Osteocyte (in vitro differentiated cells): ENCODE measurements at regions not wholly inside any gene's neighbourhood (a gene's known extent, or its start where the extent isn't known, plus 50 kb on each side); places are given as distances from the start of the nearest gene placed in this dataset.
"Not testable (repeated sequence)": the region's sequence is repeated elsewhere in the genome, so short reads cannot be mapped to it uniquely, and the experiment has no call there.

Experiments
- DNase-seq: peaks from one replicate; pipeline ENCODE4 v3.0.0; 2021; ENCODE audit warnings: mixed read lengths; ENCODE audit not compliant: unreplicated experiment; ENCODE audit errors: extremely low spot score
- H3K27ac Mint-ChIP-seq: one replicate; pipeline ENCODE4 v1.8.0; 2021; ENCODE audit warnings: mild to moderate bottlenecking, mixed read lengths; ENCODE audit not compliant: unreplicated experiment
- H3K27me3 Mint-ChIP-seq: one replicate; pipeline ENCODE4 v1.8.0; 2021; ENCODE audit warnings: mixed read lengths; ENCODE audit not compliant: unreplicated experiment
- H3K36me3 Mint-ChIP-seq: one replicate; pipeline ENCODE4 v1.8.0; 2021; ENCODE audit warnings: mixed read lengths; ENCODE audit not compliant: unreplicated experiment
- H3K4me1 Mint-ChIP-seq: one replicate; pipeline ENCODE4 v1.8.0; 2021; ENCODE audit warnings: mixed read lengths; ENCODE audit not compliant: unreplicated experiment
- H3K4me3 Mint-ChIP-seq: one replicate; pipeline ENCODE4 v1.8.0; 2021; ENCODE audit warnings: mild to moderate bottlenecking, moderate library complexity, mixed read lengths; ENCODE audit not compliant: unreplicated experiment
- H3K9me3 Mint-ChIP-seq: one replicate; pipeline ENCODE4 v1.8.0; 2021; ENCODE audit warnings: mixed read lengths; ENCODE audit not compliant: unreplicated experiment
- TF ChIP-seq, protein P1 (sequence below): fragments of 200-600 bp; sonication (generic); IDR thresholded peaks from 2 replicates; pipeline ENCODE4 v1.5.0; 2021; ENCODE audit warnings: antibody characterized with exemption, mild to moderate bottlenecking, moderate library complexity

GRCh38 chr20:25992146-25992545 lies 295.5 kb upstream of the ZNF337 start:
- Mint-ChIP-seq H3K4me1 (peaks cover under 1% of the 10 kb centered on the region), H3K9me3 (no peaks in the 10 kb centered on the region), H3K36me3 (no peaks in the 10 kb centered on the region), H3K4me3 (no peak overlapping the region), H3K27ac (no peak overlapping the region), H3K27me3 (peaks cover 2% of the 10 kb centered on the region)
- DNase-seq = peak; percentile 53
- TF ChIP-seq, protein P1, sequence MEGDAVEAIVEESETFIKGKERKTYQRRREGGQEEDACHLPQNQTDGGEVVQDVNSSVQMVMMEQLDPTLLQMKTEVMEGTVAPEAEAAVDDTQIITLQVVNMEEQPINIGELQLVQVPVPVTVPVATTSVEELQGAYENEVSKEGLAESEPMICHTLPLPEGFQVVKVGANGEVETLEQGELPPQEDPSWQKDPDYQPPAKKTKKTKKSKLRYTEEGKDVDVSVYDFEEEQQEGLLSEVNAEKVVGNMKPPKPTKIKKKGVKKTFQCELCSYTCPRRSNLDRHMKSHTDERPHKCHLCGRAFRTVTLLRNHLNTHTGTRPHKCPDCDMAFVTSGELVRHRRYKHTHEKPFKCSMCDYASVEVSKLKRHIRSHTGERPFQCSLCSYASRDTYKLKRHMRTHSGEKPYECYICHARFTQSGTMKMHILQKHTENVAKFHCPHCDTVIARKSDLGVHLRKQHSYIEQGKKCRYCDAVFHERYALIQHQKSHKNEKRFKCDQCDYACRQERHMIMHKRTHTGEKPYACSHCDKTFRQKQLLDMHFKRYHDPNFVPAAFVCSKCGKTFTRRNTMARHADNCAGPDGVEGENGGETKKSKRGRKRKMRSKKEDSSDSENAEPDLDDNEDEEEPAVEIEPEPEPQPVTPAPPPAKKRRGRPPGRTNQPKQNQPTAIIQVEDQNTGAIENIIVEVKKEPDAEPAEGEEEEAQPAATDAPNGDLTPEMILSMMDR = no peak

- Mint-ChIP-seq H3K36me3 (no peaks in the 10 kb centered on the region), H3K9me3 (no peaks in the 10 kb centered on the region), H3K4me1 (peaks cover 2% of the 10 kb centered on the region), H3K4me3 (no peak overlapping the region), H3K27ac (no peak overlapping the region), H3K27me3 (peaks cover 2% of the 10 kb centered on the region)
- DNase-seq = peak; percentile 70
- TF ChIP-seq, protein P1 = no peak
These were observed 295.1 kb upstream of the ZNF337 start for GRCh38 chr20:25991756-25992130.

- Mint-ChIP-seq H3K4me3 (no peak overlapping the region), H3K27ac (no peak overlapping the region), H3K9me3 (no peaks in the 10 kb centered on the region), H3K36me3 (no peaks in the 10 kb centered on the region), H3K27me3 (peaks cover 2% of the 10 kb centered on the region), H3K4me1 (peaks cover 2% of the 10 kb centered on the region)
- DNase-seq = peak; percentile 78
- TF ChIP-seq, protein P1 = no peak
These were observed 294.6 kb upstream of the ZNF337 start for GRCh38 chr20:25991051-25991755.

- not testable (repeated sequence) for H3K4me1 Mint-ChIP-seq, H3K27me3 Mint-ChIP-seq, H3K27ac Mint-ChIP-seq, H3K9me3 Mint-ChIP-seq, H3K36me3 Mint-ChIP-seq, H3K4me3 Mint-ChIP-seq
- peak; percentile 69 for DNase-seq
These were observed 293.0 kb upstream of the ZNF337 start for GRCh38 chr20:25989686-25990085.

DNA sequence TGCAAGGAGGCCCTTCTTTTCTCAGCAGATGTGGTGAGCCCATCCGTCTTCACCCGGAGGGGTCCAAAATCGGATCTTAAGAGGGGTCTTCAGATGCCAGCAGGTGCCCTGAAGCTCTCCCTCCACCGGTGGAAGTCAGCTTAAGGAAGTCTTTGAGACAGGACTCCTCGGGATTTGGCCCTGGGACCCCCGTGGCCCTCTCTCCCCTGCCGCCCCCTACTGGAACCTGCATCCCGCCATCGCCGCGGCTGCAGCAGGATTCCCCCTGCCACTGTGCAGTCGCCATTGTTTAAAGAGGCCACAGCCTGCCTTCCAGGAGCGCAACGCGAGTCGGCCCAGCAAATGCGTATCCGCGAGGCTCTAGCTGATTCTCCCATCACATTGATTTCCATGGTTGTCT lies 292.5 kb upstream of the ZNF337 start:
- Mint-ChIP-seq H3K4me1 (peaks cover 2% of the 10 kb centered on the region), H3K36me3 (no peaks in the 10 kb centered on the region), H3K9me3 (no peaks in the 10 kb centered on the region), H3K4me3 (no peak overlapping the region), H3K27ac (no peak overlapping the region), H3K27me3 (no peaks in the 10 kb centered on the region)
- TF ChIP-seq, protein P1 = no peak
- DNase-seq = peak; percentile 70

GRCh38 chr20:25987928-25988560 lies 291.4 kb upstream of the ZNF337 start:
- H3K27me3 Mint-ChIP-seq, H3K4me1 Mint-ChIP-seq, H3K27ac Mint-ChIP-seq, H3K36me3 Mint-ChIP-seq, H3K9me3 Mint-ChIP-seq, H3K4me3 Mint-ChIP-seq: not testable (repeated sequence)
- peak; percentile 77 for DNase-seq
